Thyroid gland (tissue), 4 donors: ENCODE measurements at regions not wholly inside any gene's neighbourhood (a gene's known extent, or its start where the extent isn't known, plus 50 kb on each side); places are given as distances from the start of the nearest gene placed in this dataset.

Experiments
- POLR2A ChIP-seq, 2 donors: fragments of 450-650 bp; IDR thresholded peaks; one replicate each; pipeline ENCODE4 v1.6.1; 2017; ENCODE audit warnings: antibody characterized with exemption in 2 of 2, mild to moderate bottlenecking in 2 of 2, moderate library complexity in 1 of 2
- TF ChIP-seq, protein P1 (sequence below), 6 experiments: fragments of 200-600 bp in 3 of 6; fragments of 450-650 bp in 3 of 6; sonication (generic) in 3 of 6; IDR thresholded peaks; one replicate each; pipeline ENCODE4 v1.5.1; 2016 to 2019; ENCODE audit warnings: antibody characterized with exemption in 6 of 6, mild to moderate bottlenecking in 2 of 6, inconsistent platforms in 1 of 6, moderate library complexity in 1 of 6

GRCh38 chr1:106360252-106360651 is 696.2 kb upstream of the PRMT6 start:
- TF ChIP-seq, protein P1, sequence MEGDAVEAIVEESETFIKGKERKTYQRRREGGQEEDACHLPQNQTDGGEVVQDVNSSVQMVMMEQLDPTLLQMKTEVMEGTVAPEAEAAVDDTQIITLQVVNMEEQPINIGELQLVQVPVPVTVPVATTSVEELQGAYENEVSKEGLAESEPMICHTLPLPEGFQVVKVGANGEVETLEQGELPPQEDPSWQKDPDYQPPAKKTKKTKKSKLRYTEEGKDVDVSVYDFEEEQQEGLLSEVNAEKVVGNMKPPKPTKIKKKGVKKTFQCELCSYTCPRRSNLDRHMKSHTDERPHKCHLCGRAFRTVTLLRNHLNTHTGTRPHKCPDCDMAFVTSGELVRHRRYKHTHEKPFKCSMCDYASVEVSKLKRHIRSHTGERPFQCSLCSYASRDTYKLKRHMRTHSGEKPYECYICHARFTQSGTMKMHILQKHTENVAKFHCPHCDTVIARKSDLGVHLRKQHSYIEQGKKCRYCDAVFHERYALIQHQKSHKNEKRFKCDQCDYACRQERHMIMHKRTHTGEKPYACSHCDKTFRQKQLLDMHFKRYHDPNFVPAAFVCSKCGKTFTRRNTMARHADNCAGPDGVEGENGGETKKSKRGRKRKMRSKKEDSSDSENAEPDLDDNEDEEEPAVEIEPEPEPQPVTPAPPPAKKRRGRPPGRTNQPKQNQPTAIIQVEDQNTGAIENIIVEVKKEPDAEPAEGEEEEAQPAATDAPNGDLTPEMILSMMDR (IDR thresholded peaks at IDR 0.05), result no peak
- TF ChIP-seq POLR2A (IDR thresholded peaks at IDR 0.05), result no peak
